ENCODE measurements at regions not wholly inside any gene's neighbourhood (a gene's known extent, or its start where the extent isn't known, plus 50 kb on each side); places are given as distances from the start of the nearest gene placed in this dataset.

GRCh38 chr5:167964529-167964928 lies 326.9 kb upstream of the WWC1 start:
- TF ChIP-seq CTCF (IDR thresholded peaks at IDR 0.05) (no peak), EZH2 (IDR thresholded peaks at IDR 0.05; ENCODE audit: borderline replicate concordance, insufficient read depth, low read depth, low read length, poor library complexity, severe bottlenecking) (no peak)
